ENCODE measurements at regions not wholly inside any gene's neighbourhood (a gene's known extent, or its start where the extent isn't known, plus 50 kb on each side); places are given as distances from the start of the nearest gene placed in this dataset.

DNA sequence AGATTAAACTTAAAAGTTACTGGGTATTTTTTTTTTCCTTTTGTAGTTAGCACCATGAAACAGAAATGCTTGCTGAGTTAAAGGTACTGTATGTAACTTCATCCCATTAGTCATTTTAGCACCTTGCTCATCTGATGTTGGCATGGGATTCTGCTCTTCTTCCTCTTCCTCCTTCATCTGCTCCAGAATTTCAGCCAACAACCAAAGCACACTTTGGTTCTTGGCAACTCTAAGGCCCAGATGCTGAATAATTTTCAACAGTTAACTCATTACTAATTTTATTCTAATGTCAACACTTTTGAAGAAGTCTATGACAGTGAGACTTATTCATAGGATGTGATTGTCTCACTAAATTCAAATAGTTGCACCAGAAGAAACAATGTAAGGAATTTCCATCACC, 359.2 kb downstream of the KCTD12 start:
- H3K4me3 Mint-ChIP-seq = no peak overlapping the region
- H3K27me3 Mint-ChIP-seq = peaks cover 9% of the 10 kb centered on the region
- TF ChIP-seq, protein P1, sequence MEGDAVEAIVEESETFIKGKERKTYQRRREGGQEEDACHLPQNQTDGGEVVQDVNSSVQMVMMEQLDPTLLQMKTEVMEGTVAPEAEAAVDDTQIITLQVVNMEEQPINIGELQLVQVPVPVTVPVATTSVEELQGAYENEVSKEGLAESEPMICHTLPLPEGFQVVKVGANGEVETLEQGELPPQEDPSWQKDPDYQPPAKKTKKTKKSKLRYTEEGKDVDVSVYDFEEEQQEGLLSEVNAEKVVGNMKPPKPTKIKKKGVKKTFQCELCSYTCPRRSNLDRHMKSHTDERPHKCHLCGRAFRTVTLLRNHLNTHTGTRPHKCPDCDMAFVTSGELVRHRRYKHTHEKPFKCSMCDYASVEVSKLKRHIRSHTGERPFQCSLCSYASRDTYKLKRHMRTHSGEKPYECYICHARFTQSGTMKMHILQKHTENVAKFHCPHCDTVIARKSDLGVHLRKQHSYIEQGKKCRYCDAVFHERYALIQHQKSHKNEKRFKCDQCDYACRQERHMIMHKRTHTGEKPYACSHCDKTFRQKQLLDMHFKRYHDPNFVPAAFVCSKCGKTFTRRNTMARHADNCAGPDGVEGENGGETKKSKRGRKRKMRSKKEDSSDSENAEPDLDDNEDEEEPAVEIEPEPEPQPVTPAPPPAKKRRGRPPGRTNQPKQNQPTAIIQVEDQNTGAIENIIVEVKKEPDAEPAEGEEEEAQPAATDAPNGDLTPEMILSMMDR (IDR thresholded peaks at IDR 0.05) = no peak
- no peaks in the 10 kb centered on the region for H3K4me1 ChIP-seq (ENCODE audit: insufficient read depth, low read length)
- ChIA-PET POLR2A (no interaction called here), CTCF (no interaction called here)
- peaks cover 0 to 5% of the 10 kb centered on the region in 2 experiments for H3K27me3 ChIP-seq (ENCODE audit: control insufficient read depth in 1 of 2, insufficient read depth in 2 of 2, low read length in 2 of 2)
- H3K36me3 Mint-ChIP-seq (ENCODE audit: low read depth) = no peaks in the 10 kb centered on the region
- H3K27ac ChIP-seq (ENCODE audit: low read depth in 1 of 2, low read length in 2 of 2) = no peak overlapping the region
- H3K4me3 ChIP-seq (ENCODE audit: low read length) = no peak overlapping the region
- no peaks in the 10 kb centered on the region for H3K9me3 ChIP-seq (ENCODE audit: control insufficient read depth in 1 of 2, insufficient read depth in 1 of 2, low read length in 2 of 2)
- intact Hi-C loops (cut with DNase I, micrococcal nuclease) = no loop called here
- H3K27ac Mint-ChIP-seq = no peak overlapping the region
- no peaks in the 10 kb centered on the region for H3K36me3 ChIP-seq (ENCODE audit: insufficient read depth, low read length)
- no peaks in the 10 kb centered on the region for H3K4me1 Mint-ChIP-seq (ENCODE audit: low read depth)
- no peaks in the 10 kb centered on the region for H3K9me3 Mint-ChIP-seq
- ATAC-seq (ENCODE audit: poor library complexity) (no peak), DNase-seq (no peak)

DNA sequence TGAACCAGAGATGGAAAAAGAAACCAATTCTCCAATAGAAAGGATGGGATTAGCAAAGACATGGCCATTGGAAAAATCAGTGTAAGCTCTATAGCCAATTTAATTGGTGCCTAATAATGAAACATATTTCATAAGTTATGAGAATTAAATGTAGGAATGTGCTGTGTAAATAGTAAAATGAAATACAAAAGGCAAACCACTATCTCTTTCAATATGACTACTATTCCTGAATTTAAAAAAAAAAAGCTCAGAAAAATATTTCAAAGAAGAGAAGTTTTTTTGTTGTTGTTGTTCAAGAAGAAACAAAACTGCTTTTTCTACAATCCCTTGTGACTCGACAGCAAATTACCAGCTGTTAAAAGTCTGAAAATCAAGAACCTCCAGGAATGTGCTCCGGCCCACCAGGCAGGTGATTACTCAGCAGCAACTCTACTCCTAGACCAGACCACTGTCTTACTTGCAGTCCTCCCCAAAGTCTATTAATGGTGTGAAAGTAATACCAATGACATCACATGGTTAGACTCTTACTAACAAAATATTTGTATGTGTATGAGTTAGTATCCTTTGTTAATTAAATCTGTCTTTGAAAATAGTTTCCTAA, 362.4 kb downstream of the KCTD12 start:
- CTCF ChIA-PET = no interaction called here

DNA sequence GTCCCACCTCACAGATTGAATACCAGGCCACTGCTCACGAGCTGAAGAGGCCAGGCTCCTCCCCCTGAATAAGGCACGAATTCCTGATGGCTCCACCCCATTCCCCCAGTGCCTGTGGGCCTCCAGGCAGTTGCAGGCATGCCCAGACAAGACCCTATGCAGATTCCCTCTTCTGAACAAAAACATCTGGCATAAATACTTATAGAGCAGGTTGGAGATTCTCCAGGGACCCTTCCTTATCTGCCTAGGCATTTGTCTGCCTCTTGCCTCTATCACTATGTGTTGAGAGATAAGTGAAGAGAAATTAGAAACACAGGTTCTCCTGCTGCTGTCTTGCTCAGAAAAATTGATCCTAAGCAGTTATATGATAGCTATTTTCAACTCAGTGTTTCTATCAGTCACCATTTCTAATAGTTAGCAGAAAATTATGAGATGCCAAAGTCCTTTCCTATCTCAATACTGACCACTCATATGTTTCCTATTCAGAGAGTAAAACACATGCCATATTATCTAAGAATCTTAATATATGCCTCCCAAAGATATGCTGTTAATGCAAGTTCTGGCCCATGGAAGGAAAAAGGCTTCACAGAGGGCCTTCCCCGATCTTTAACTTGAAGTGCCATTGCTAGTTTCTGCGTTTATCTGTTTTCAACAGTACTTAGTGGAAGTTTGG, 364.0 kb downstream of the KCTD12 start:
- ChIA-PET CTCF (no interaction called here), POLR2A (no interaction called here)
- Mint-ChIP-seq H3K27ac (no peak overlapping the region), H3K36me3 (ENCODE audit: low read depth) (no peaks in the 10 kb centered on the region), H3K27me3 (peaks cover 3% of the 10 kb centered on the region), H3K4me3 (no peak overlapping the region), H3K4me1 (ENCODE audit: low read depth) (no peaks in the 10 kb centered on the region), H3K9me3 (no peaks in the 10 kb centered on the region)
- Histone ChIP-seq H3K36me3 (ENCODE audit: insufficient read depth, low read length) (no peaks in the 10 kb centered on the region), H3K4me1 (ENCODE audit: insufficient read depth, low read length) (no peaks in the 10 kb centered on the region), H3K27me3 (ENCODE audit: control insufficient read depth in 1 of 2, insufficient read depth in 2 of 2, low read length in 2 of 2) (peaks cover 0 to 5% of the 10 kb centered on the region in 2 experiments), H3K4me3 (ENCODE audit: low read length) (no peak overlapping the region), H3K27ac (ENCODE audit: low read depth in 1 of 2, low read length in 2 of 2) (no peak overlapping the region), H3K9me3 (ENCODE audit: control insufficient read depth in 1 of 2, insufficient read depth in 1 of 2, low read length in 2 of 2) (no peaks in the 10 kb centered on the region)
- TF ChIP-seq, protein P1 (IDR thresholded peaks at IDR 0.05) = no peak
- DNase-seq = no peak
- ATAC-seq (ENCODE audit: poor library complexity) = no peak
- intact Hi-C loops (cut with DNase I, micrococcal nuclease) = no loop called here

More for the DNA sequence above, 362.4 kb downstream of the KCTD12 start:
- intact Hi-C loops (cut with DNase I, micrococcal nuclease) = no loop called here
- no peak overlapping the region for H3K4me3 Mint-ChIP-seq
- H3K4me1 Mint-ChIP-seq (ENCODE audit: low read depth) = no peaks in the 10 kb centered on the region
- Histone ChIP-seq H3K4me1 (ENCODE audit: insufficient read depth, low read length) (no peaks in the 10 kb centered on the region), H3K9me3 (ENCODE audit: control insufficient read depth in 1 of 2, insufficient read depth in 1 of 2, low read length in 2 of 2) (no peaks in the 10 kb centered on the region), H3K27me3 (ENCODE audit: control insufficient read depth in 1 of 2, insufficient read depth in 2 of 2, low read length in 2 of 2) (peaks cover 0 to 5% of the 10 kb centered on the region in 2 experiments), H3K36me3 (ENCODE audit: insufficient read depth, low read length) (no peaks in the 10 kb centered on the region), H3K27ac (ENCODE audit: low read depth in 1 of 2, low read length in 2 of 2) (no peak overlapping the region), H3K4me3 (ENCODE audit: low read length) (no peak overlapping the region)
- ATAC-seq (ENCODE audit: poor library complexity) (no peak), DNase-seq (no peak)
- POLR2A ChIA-PET = no interaction called here
- H3K27ac Mint-ChIP-seq = no peak overlapping the region
- no peaks in the 10 kb centered on the region for H3K9me3 Mint-ChIP-seq
- H3K36me3 Mint-ChIP-seq (ENCODE audit: low read depth) = no peaks in the 10 kb centered on the region
- peaks cover 4% of the 10 kb centered on the region for H3K27me3 Mint-ChIP-seq
- TF ChIP-seq, protein P1 (IDR thresholded peaks at IDR 0.05) = no peak
